ENCODE measurements at regions not wholly inside any gene's neighbourhood (a gene's known extent, or its start where the extent isn't known, plus 50 kb on each side); places are given as distances from the start of the nearest gene placed in this dataset.

DNA sequence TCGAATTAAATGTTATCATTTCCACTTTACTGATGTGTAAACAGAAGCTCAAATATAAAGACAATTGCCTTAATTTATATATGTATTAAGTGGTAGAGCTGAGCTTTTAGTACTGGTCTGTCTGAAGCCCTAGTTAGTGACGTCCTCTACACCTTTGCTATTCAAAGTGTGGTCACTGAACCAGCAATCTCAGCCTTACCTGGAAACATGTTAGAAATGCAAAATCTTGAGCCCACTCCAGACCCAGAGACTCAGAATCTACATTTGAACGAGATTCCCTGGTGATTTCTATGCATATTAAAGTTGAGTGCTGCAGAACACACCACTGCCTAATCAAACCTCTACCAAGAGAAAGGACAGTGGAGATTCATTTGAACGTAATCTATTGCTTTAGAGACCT, 88.3 kb upstream of the MPDZ start:
- no peak for DNase-seq
- H3K27ac ChIP-seq, result no peak overlapping the region
- H3K9me3 ChIP-seq, result no peaks in the 10 kb centered on the region
- 47 to 62% (median 58%) methylated on average over 4 of the region's 4 CpGs for WGBS, 5 donors
- TF ChIP-seq POLR2A (IDR thresholded peaks at IDR 0.05), result no peak
- TF ChIP-seq, protein P1, sequence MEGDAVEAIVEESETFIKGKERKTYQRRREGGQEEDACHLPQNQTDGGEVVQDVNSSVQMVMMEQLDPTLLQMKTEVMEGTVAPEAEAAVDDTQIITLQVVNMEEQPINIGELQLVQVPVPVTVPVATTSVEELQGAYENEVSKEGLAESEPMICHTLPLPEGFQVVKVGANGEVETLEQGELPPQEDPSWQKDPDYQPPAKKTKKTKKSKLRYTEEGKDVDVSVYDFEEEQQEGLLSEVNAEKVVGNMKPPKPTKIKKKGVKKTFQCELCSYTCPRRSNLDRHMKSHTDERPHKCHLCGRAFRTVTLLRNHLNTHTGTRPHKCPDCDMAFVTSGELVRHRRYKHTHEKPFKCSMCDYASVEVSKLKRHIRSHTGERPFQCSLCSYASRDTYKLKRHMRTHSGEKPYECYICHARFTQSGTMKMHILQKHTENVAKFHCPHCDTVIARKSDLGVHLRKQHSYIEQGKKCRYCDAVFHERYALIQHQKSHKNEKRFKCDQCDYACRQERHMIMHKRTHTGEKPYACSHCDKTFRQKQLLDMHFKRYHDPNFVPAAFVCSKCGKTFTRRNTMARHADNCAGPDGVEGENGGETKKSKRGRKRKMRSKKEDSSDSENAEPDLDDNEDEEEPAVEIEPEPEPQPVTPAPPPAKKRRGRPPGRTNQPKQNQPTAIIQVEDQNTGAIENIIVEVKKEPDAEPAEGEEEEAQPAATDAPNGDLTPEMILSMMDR (IDR thresholded peaks at IDR 0.05), result no peak
- TF ChIP-seq EP300 (IDR thresholded peaks at IDR 0.05), result no peak
- no peak for TF ChIP-seq POLR2AphosphoS5 (IDR thresholded peaks at IDR 0.05)
- no peak overlapping the region for H3K4me3 ChIP-seq
- intact Hi-C loops (cut with DNase I; ENCODE audit: low total_unique reads), result no loop called here
- no peaks in the 10 kb centered on the region for H3K4me1 ChIP-seq
- no peaks in the 10 kb centered on the region for H3K27me3 ChIP-seq
- H3K36me3 ChIP-seq, result no peaks in the 10 kb centered on the region

DNA sequence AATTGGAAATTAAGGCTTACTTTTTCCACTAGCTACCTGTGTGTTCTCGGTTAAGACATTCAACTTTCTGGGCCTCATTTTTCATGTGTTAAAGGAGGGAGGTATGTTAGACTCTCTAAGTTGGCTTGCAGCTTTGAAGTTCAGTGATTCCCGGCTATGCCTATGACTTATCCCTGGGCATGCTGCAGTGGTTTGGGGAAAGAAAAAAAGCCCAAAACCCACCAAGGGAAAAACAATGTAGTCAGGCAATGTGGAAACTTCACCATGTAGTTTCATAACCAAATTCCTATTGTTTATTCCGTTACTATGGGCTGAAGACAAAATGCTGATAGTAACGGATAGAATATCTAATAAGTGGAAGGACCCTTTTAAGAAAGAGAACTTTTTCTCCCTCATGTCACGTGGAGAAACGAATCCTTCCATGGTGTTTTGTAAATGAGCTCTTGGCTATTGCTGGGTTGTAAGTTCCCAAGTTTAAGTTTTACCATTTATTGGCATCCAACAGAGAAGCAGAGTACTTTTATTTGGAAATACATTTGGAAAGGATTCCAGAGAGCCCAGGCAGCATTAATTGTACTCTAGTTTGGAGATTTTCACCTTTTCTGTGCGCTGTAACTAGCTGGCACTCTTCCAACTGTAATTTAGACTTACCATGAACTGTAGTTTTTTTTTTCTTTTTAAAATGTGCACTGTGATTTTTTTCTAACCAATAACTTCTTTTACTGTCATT, 84.9 kb upstream of the MPDZ start:
- TF ChIP-seq EP300 (IDR thresholded peaks at IDR 0.05), result no peak
- no peak for TF ChIP-seq POLR2A (IDR thresholded peaks at IDR 0.05)
- TF ChIP-seq, protein P1 (IDR thresholded peaks at IDR 0.05), result no peak
- no peak for TF ChIP-seq POLR2AphosphoS5 (IDR thresholded peaks at IDR 0.05)
- Histone ChIP-seq H3K9me3 (no peaks in the 10 kb centered on the region), H3K27ac (no peak overlapping the region), H3K36me3 (no peaks in the 10 kb centered on the region), H3K27me3 (no peaks in the 10 kb centered on the region), H3K4me1 (no peaks in the 10 kb centered on the region), H3K4me3 (no peak overlapping the region)
- intact Hi-C loops (cut with DNase I; ENCODE audit: low total_unique reads), result no loop called here
- WGBS, 5 donors, result 68 to 79% (median 73%) methylated on average over 7 of the region's 7 CpGs
- DNase-seq, result no peak

- no peak overlapping the region for H3K4me3 ChIP-seq
- TF ChIP-seq, protein P1 (IDR thresholded peaks at IDR 0.05), result no peak
- TF ChIP-seq POLR2A (IDR thresholded peaks at IDR 0.05) (no peak), POLR2AphosphoS5 (IDR thresholded peaks at IDR 0.05) (no peak), EP300 (IDR thresholded peaks at IDR 0.05) (no peak)
- no peaks in the 10 kb centered on the region for H3K27me3 ChIP-seq
- no peaks in the 10 kb centered on the region for H3K36me3 ChIP-seq
- no peak for DNase-seq
- H3K9me3 ChIP-seq, result no peaks in the 10 kb centered on the region
- intact Hi-C loops (cut with DNase I; ENCODE audit: low total_unique reads), result no loop called here
- no peak overlapping the region for H3K27ac ChIP-seq
- H3K4me1 ChIP-seq, result peaks cover 0 to 4% (median 0%) of the 10 kb centered on the region in 4 donors
Observed at GRCh38 chr9:13361076-13361475, 81.6 kb upstream of the MPDZ start.

- Histone ChIP-seq H3K36me3 (no peaks in the 10 kb centered on the region), H3K27me3 (no peaks in the 10 kb centered on the region), H3K9me3 (no peaks in the 10 kb centered on the region), H3K27ac (no peak overlapping the region), H3K4me1 (peaks cover 0 to 4% (median 0%) of the 10 kb centered on the region in 4 donors), H3K4me3 (no peak overlapping the region)
- TF ChIP-seq POLR2AphosphoS5 (IDR thresholded peaks at IDR 0.05) (no peak), EP300 (IDR thresholded peaks at IDR 0.05) (no peak), POLR2A (IDR thresholded peaks at IDR 0.05) (no peak)
- TF ChIP-seq, protein P1 (IDR thresholded peaks at IDR 0.05), result no peak
- DNase-seq, result no peak
- intact Hi-C loops (cut with DNase I; ENCODE audit: low total_unique reads), result no loop called here
Observed at GRCh38 chr9:13360188-13360587, 80.7 kb upstream of the MPDZ start.

All from stomach (tissue), 8 donors.